CD4-positive, alpha-beta T cell (primary cell): ENCODE measurements at regions not wholly inside any gene's neighbourhood (a gene's known extent, or its start where the extent isn't known, plus 50 kb on each side); places are given as distances from the start of the nearest gene placed in this dataset.

Experiments
- ATAC-seq: fragments of 200-7000 bp; cut with Tn5 transposase; one replicate; pipeline ENCODE4 v1.10.0; 2022; ENCODE audit warnings: mild to moderate bottlenecking; ENCODE audit not compliant: poor library complexity
- CTCF ChIA-PET: fragments of 350-600 bp; sonication (Branson Sonifier 250); formaldehyde crosslinking; loops from one replicate; lab custom pipeline; 2021; ENCODE audit warnings: antibody characterized with exemption, inconsistent platforms; lab: Charles Lee
- POLR2A ChIA-PET: fragments of 350-600 bp; sonication (Branson Sonifier 250); formaldehyde crosslinking; loops from one replicate; lab custom pipeline; 2021; ENCODE audit warnings: antibody characterized with exemption, inconsistent platforms; lab: Charles Lee
- DNase-seq, 14 experiments: peaks; one replicate each; pipeline ENCODE4 v3.0.0-alpha.2; 2013 to 2020; ENCODE audit warnings: mixed read lengths in 2 of 14
- H3K27ac ChIP-seq, 2 donors: one replicate each; pipeline versions ENCODE4 v1.5.1 to v1.7.0; 2013; ENCODE audit warnings: low read length in 2 of 2, low read depth in 1 of 2, mild to moderate bottlenecking in 1 of 2
- H3K27me3 ChIP-seq, 2 experiments: 1 replicate in 1 of 2; 2 replicates in 1 of 2; pipeline versions ENCODE4 v1.6.1 to v1.7.0; 2013; ENCODE audit warnings: low read length in 2 of 2, control low read depth in 1 of 2, mild to moderate bottlenecking in 1 of 2, moderate library complexity in 1 of 2; ENCODE audit not compliant: insufficient read depth in 2 of 2, control insufficient read depth in 1 of 2
- H3K36me3 ChIP-seq: one replicate; pipeline ENCODE4 v1.6.1; 2013; ENCODE audit warnings: low read length, control low read depth; ENCODE audit not compliant: insufficient read depth
- H3K4me1 ChIP-seq: one replicate; pipeline ENCODE4 v1.6.1; 2013; ENCODE audit warnings: low read length, control low read depth; ENCODE audit not compliant: insufficient read depth
- H3K4me3 ChIP-seq: one replicate; pipeline ENCODE4 v1.5.1; 2013; ENCODE audit warnings: mild to moderate bottlenecking, low read length, moderate library complexity
- H3K9me3 ChIP-seq, 2 experiments: 1 replicate in 1 of 2; 2 replicates in 1 of 2; pipeline versions ENCODE4 v1.6.1 to v1.7.0; 2013; ENCODE audit warnings: low read length in 2 of 2, mild to moderate bottlenecking in 2 of 2, control low read depth in 1 of 2, moderate library complexity in 1 of 2; ENCODE audit not compliant: control insufficient read depth in 1 of 2, insufficient read depth in 1 of 2
- H3K27ac Mint-ChIP-seq: one replicate; pipeline ENCODE4 v1.8.0; 2020; ENCODE audit warnings: mixed read lengths
- H3K27me3 Mint-ChIP-seq: one replicate; pipeline ENCODE4 v1.8.0; 2021; ENCODE audit warnings: mixed read lengths
- H3K36me3 Mint-ChIP-seq: one replicate; pipeline ENCODE4 v1.8.0; 2021; ENCODE audit warnings: low read depth, mixed read lengths
- H3K4me1 Mint-ChIP-seq: one replicate; pipeline ENCODE4 v1.8.0; 2021; ENCODE audit warnings: low read depth, mixed read lengths
- H3K4me3 Mint-ChIP-seq: one replicate; pipeline ENCODE4 v1.8.0; 2020; ENCODE audit warnings: mild to moderate bottlenecking, mixed read lengths
- H3K9me3 Mint-ChIP-seq: one replicate; pipeline ENCODE4 v1.8.0; 2020; ENCODE audit warnings: mixed read lengths
- CTCF ChIP-seq: fragments of 200-600 bp; IDR thresholded peaks from one replicate; pipeline ENCODE4 v1.8.0; 2022; ENCODE audit warnings: antibody characterized with exemption, mild to moderate bottlenecking
- intact Hi-C, 2 experiments: fragments of 100-400 bp; cut with DNase I in 1 of 2; cut with micrococcal nuclease in 1 of 2; formaldehyde crosslinking; loops; one replicate each; pipeline versions ENCODE4 v1.15.1 to v1.9.0; 2023 to 2025; cut with DNase I, micrococcal nuclease

GRCh38 chr16:5449901-5450300, 352.3 kb upstream of the EEF2KMT start:
- H3K9me3 ChIP-seq = peaks cover 0 to 14% of the 10 kb centered on the region in 2 experiments
- no peak for DNase-seq
- POLR2A ChIA-PET = no interaction called here
- H3K4me1 Mint-ChIP-seq = no peaks in the 10 kb centered on the region
- no peak overlapping the region for H3K4me3 Mint-ChIP-seq
- H3K27ac ChIP-seq = no peak overlapping the region
- CTCF ChIA-PET = no interaction called here
- no peaks in the 10 kb centered on the region for H3K36me3 Mint-ChIP-seq
- H3K9me3 Mint-ChIP-seq = no peaks in the 10 kb centered on the region
- TF ChIP-seq CTCF = no peak
- no peak for ATAC-seq
- H3K27me3 Mint-ChIP-seq = peaks cover 12% of the 10 kb centered on the region
- no peak overlapping the region for H3K27ac Mint-ChIP-seq
- H3K4me1 ChIP-seq = no peaks in the 10 kb centered on the region
- intact Hi-C loops = no loop called here
- H3K4me3 ChIP-seq = no peak overlapping the region
- no peaks in the 10 kb centered on the region for H3K36me3 ChIP-seq
- peaks cover 6 to 7% of the 10 kb centered on the region in 2 experiments for H3K27me3 ChIP-seq

- CTCF ChIA-PET = no interaction called here
Observed at GRCh38 chr16:5448798-5449197, 351.2 kb upstream of the EEF2KMT start.

GRCh38 chr16:5447734-5448133, 350.1 kb upstream of the EEF2KMT start:
- H3K27me3 Mint-ChIP-seq = peaks cover 10% of the 10 kb centered on the region
- no peaks in the 10 kb centered on the region for H3K36me3 ChIP-seq
- H3K4me3 ChIP-seq = no peak overlapping the region
- ChIA-PET CTCF (no interaction called here), POLR2A (no interaction called here)
- H3K36me3 Mint-ChIP-seq = no peaks in the 10 kb centered on the region
- H3K9me3 ChIP-seq = peaks cover 0 to 14% of the 10 kb centered on the region in 2 experiments
- H3K4me1 Mint-ChIP-seq = no peaks in the 10 kb centered on the region
- DNase-seq (no peak), ATAC-seq (no peak)
- H3K4me1 ChIP-seq = no peaks in the 10 kb centered on the region
- H3K27ac Mint-ChIP-seq = no peak overlapping the region
- no peak overlapping the region for H3K4me3 Mint-ChIP-seq
- no peak for TF ChIP-seq CTCF
- peaks cover 5 to 6% of the 10 kb centered on the region in 2 experiments for H3K27me3 ChIP-seq
- intact Hi-C loops = no loop called here
- H3K27ac ChIP-seq = no peak overlapping the region
- H3K9me3 Mint-ChIP-seq = no peaks in the 10 kb centered on the region

More at GRCh38 chr16:5448798-5449197, 351.2 kb upstream of the EEF2KMT start:
- no peak for TF ChIP-seq CTCF
- H3K9me3 Mint-ChIP-seq = no peaks in the 10 kb centered on the region
- peaks cover 14% of the 10 kb centered on the region for H3K27me3 Mint-ChIP-seq
- intact Hi-C loops = no loop called here
- POLR2A ChIA-PET = interaction anchor here (0.6 kb wide), 1 partner anchor 33 kb away, joined by 3 read pairs; no protein-coding TSS in a partner anchor
- H3K9me3 ChIP-seq = peaks cover 0 to 14% of the 10 kb centered on the region in 2 experiments
- no peak overlapping the region for H3K27ac Mint-ChIP-seq
- no peaks in the 10 kb centered on the region for H3K4me1 Mint-ChIP-seq
- ATAC-seq = no peak
- H3K36me3 ChIP-seq = no peaks in the 10 kb centered on the region
- H3K4me3 ChIP-seq = no peak overlapping the region
- no peak for DNase-seq
- no peak overlapping the region for H3K27ac ChIP-seq
- no peaks in the 10 kb centered on the region for H3K36me3 Mint-ChIP-seq
- H3K4me1 ChIP-seq = no peaks in the 10 kb centered on the region
- no peak overlapping the region for H3K4me3 Mint-ChIP-seq
- H3K27me3 ChIP-seq = peaks cover 6 to 7% of the 10 kb centered on the region in 2 experiments
